Fibroblast of villous mesenchyme (primary cell): ENCODE measurements at regions not wholly inside any gene's neighbourhood (a gene's known extent, or its start where the extent isn't known, plus 50 kb on each side); places are given as distances from the start of the nearest gene placed in this dataset.

Experiments
- DNase-seq: peaks from one replicate; pipeline ENCODE4 v3.0.0-alpha.2; 2010; ENCODE audit warnings: low read depth
- H3K4me3 ChIP-seq: 2 replicates; pipeline ENCODE4 v1.5.1; 2011; ENCODE audit warnings: low read depth, mild to moderate bottlenecking, low read length
- CTCF ChIP-seq: IDR thresholded peaks from 2 replicates; pipeline ENCODE4 v1.5.1; 2012; ENCODE audit warnings: low read depth, mild to moderate bottlenecking, low read length; ENCODE audit not compliant: insufficient read depth

- DNase-seq = no peak
- TF ChIP-seq CTCF = no peak
Measured at GRCh38 chr13:85601526-85601925, 197.7 kb downstream of the SLITRK6 start.

GRCh38 chr13:85597790-85598500, 201.3 kb downstream of the SLITRK6 start:
- no peak for DNase-seq
- no peak overlapping the region for H3K4me3 ChIP-seq
- TF ChIP-seq CTCF = no peak

More at GRCh38 chr13:85601526-85601925, 197.7 kb downstream of the SLITRK6 start:
- no peak overlapping the region for H3K4me3 ChIP-seq

- TF ChIP-seq CTCF = no peak
- no peak for DNase-seq
- no peak overlapping the region for H3K4me3 ChIP-seq
Measured at GRCh38 chr13:85592211-85592610, 207.0 kb downstream of the SLITRK6 start.

GRCh38 chr13:85590231-85590931, 208.8 kb downstream of the SLITRK6 start:
- DNase-seq = no peak
- no peak for TF ChIP-seq CTCF
- no peak overlapping the region for H3K4me3 ChIP-seq

GRCh38 chr13:85589021-85589420, 210.2 kb downstream of the SLITRK6 start:
- H3K4me3 ChIP-seq = no peak overlapping the region
- no peak for TF ChIP-seq CTCF
- DNase-seq = no peak

GRCh38 chr13:85588359-85588758, 210.9 kb downstream of the SLITRK6 start:
- no peak for TF ChIP-seq CTCF
- DNase-seq = no peak
- no peak overlapping the region for H3K4me3 ChIP-seq
